ENCODE measurements at regions not wholly inside any gene's neighbourhood (a gene's known extent, or its start where the extent isn't known, plus 50 kb on each side); places are given as distances from the start of the nearest gene placed in this dataset.

- Histone ChIP-seq H3K27me3 (ENCODE audit: insufficient read depth, low read length, poor library complexity, severe bottlenecking) (no peaks in the 10 kb centered on the region), H2AFZ (ENCODE audit: low read length) (no peak overlapping the region), H3K4me1 (ENCODE audit: insufficient read depth, low read length, poor library complexity, severe bottlenecking) (no peaks in the 10 kb centered on the region)
Observed at GRCh38 chr11:15764326-15764725, 592.0 kb downstream of the SOX6 start.

GRCh38 chr11:15764948-15765347 is 591.4 kb downstream of the SOX6 start:
- H4K20me1 ChIP-seq (ENCODE audit: insufficient read depth, low read length, poor library complexity, severe bottlenecking), result no peaks in the 10 kb centered on the region
- no peak overlapping the region for H3K9ac ChIP-seq (ENCODE audit: low read depth, low read length, poor library complexity, severe bottlenecking)
- no peak overlapping the region for H3K4me3 ChIP-seq (ENCODE audit: low read length, poor library complexity, severe bottlenecking)
- TF ChIP-seq CTCF (conservative IDR thresholded peaks at IDR 0.05; ENCODE audit: low read length) (no peak), EZH2phosphoT487 (IDR thresholded peaks at IDR 0.05; ENCODE audit: borderline replicate concordance) (no peak)
- no peaks in the 10 kb centered on the region for H3F3A ChIP-seq (ENCODE audit: low read depth)
- no peak overlapping the region for H3K4me2 ChIP-seq (ENCODE audit: low read depth, low read length, poor library complexity, severe bottlenecking)
- H3K9me3 ChIP-seq (ENCODE audit: insufficient read depth, low read depth, low read length), result no peaks in the 10 kb centered on the region
- no peaks in the 10 kb centered on the region for H3K27me3 ChIP-seq (ENCODE audit: insufficient read depth, low read length, poor library complexity, severe bottlenecking)
- no peaks in the 10 kb centered on the region for H3K9me2 ChIP-seq (replicated peaks; ENCODE audit: low read depth, low read length)
- H3K4me1 ChIP-seq (ENCODE audit: insufficient read depth, low read length, poor library complexity, severe bottlenecking), result no peaks in the 10 kb centered on the region
- H3K79me2 ChIP-seq (ENCODE audit: insufficient read depth, low read length), result no peaks in the 10 kb centered on the region
- no peaks in the 10 kb centered on the region for H3K36me3 ChIP-seq (ENCODE audit: insufficient read depth, low read length)
- H2AFZ ChIP-seq (ENCODE audit: low read length), result no peak overlapping the region

More at GRCh38 chr11:15764326-15764725, 592.0 kb downstream of the SOX6 start:
- Histone ChIP-seq H3K9me3 (ENCODE audit: insufficient read depth, low read depth, low read length) (no peaks in the 10 kb centered on the region), H3K79me2 (ENCODE audit: insufficient read depth, low read length) (no peaks in the 10 kb centered on the region), H3K9ac (ENCODE audit: low read depth, low read length, poor library complexity, severe bottlenecking) (no peak overlapping the region), H3F3A (ENCODE audit: low read depth) (no peaks in the 10 kb centered on the region), H3K4me2 (ENCODE audit: low read depth, low read length, poor library complexity, severe bottlenecking) (no peak overlapping the region), H3K36me3 (ENCODE audit: insufficient read depth, low read length) (no peaks in the 10 kb centered on the region), H3K4me3 (ENCODE audit: low read length, poor library complexity, severe bottlenecking) (no peak overlapping the region), H3K9me2 (replicated peaks; ENCODE audit: low read depth, low read length) (no peaks in the 10 kb centered on the region), H4K20me1 (ENCODE audit: insufficient read depth, low read length, poor library complexity, severe bottlenecking) (no peaks in the 10 kb centered on the region)
- TF ChIP-seq CTCF (conservative IDR thresholded peaks at IDR 0.05; ENCODE audit: low read length) (no peak), EZH2phosphoT487 (IDR thresholded peaks at IDR 0.05; ENCODE audit: borderline replicate concordance) (no peak)

- Histone ChIP-seq H3K4me1 (ENCODE audit: insufficient read depth, low read length, poor library complexity, severe bottlenecking) (no peaks in the 10 kb centered on the region), H3K4me3 (ENCODE audit: low read length, poor library complexity, severe bottlenecking) (no peak overlapping the region), H3K79me2 (ENCODE audit: insufficient read depth, low read length) (no peaks in the 10 kb centered on the region), H3F3A (ENCODE audit: low read depth) (no peaks in the 10 kb centered on the region), H3K9ac (ENCODE audit: low read depth, low read length, poor library complexity, severe bottlenecking) (no peak overlapping the region), H4K20me1 (ENCODE audit: insufficient read depth, low read length, poor library complexity, severe bottlenecking) (no peaks in the 10 kb centered on the region), H3K36me3 (ENCODE audit: insufficient read depth, low read length) (no peaks in the 10 kb centered on the region), H2AFZ (ENCODE audit: low read length) (no peak overlapping the region), H3K27me3 (ENCODE audit: insufficient read depth, low read length, poor library complexity, severe bottlenecking) (no peaks in the 10 kb centered on the region), H3K4me2 (ENCODE audit: low read depth, low read length, poor library complexity, severe bottlenecking) (no peak overlapping the region), H3K9me3 (ENCODE audit: insufficient read depth, low read depth, low read length) (no peaks in the 10 kb centered on the region), H3K9me2 (replicated peaks; ENCODE audit: low read depth, low read length) (no peaks in the 10 kb centered on the region)
- TF ChIP-seq EZH2phosphoT487 (IDR thresholded peaks at IDR 0.05; ENCODE audit: borderline replicate concordance), result no peak
- no peak for TF ChIP-seq CTCF (conservative IDR thresholded peaks at IDR 0.05; ENCODE audit: low read length)
Observed at GRCh38 chr11:15765530-15765929, 590.8 kb downstream of the SOX6 start.
